ENCODE measurements at regions not wholly inside any gene's neighbourhood (a gene's known extent, or its start where the extent isn't known, plus 50 kb on each side); places are given as distances from the start of the nearest gene placed in this dataset.

- DNase-seq (ENCODE audit: low spot score) = peak; percentile 27
- H3K4me2 ChIP-seq = peak overlapping the region; percentile 28
- no peak overlapping the region for H2AFZ ChIP-seq
- no peaks in the 10 kb centered on the region for H4K20me1 ChIP-seq (ENCODE audit: insufficient read depth, poor library complexity, severe bottlenecking)
- TF ChIP-seq EZH2phosphoT487 (IDR thresholded peaks at IDR 0.05; ENCODE audit: low read depth, severe bottlenecking, unreplicated experiment) (no peak), EZH2 (IDR thresholded peaks at IDR 0.05; ENCODE audit: borderline replicate concordance) (no peak), CTCF (IDR thresholded peaks at IDR 0.05; ENCODE audit: poor library complexity) (no peak)
- H3K9me2 ChIP-seq (replicated peaks; ENCODE audit: insufficient read depth) = no peaks in the 10 kb centered on the region
- H3K4me3 ChIP-seq = no peak overlapping the region
- H3K27me3 ChIP-seq = no peaks in the 10 kb centered on the region
- whole genome bisulfite sequencing (ENCODE audit: low lambda C conversion rate, missing lambda C conversion rate) = 15% methylated on average over 6 of the region's 6 CpGs
- H3K79me2 ChIP-seq = no peaks in the 10 kb centered on the region
- no peaks in the 10 kb centered on the region for H3K9me3 ChIP-seq (ENCODE audit: low read depth)
- peaks cover 8% of the 10 kb centered on the region for H3K4me1 ChIP-seq (ENCODE audit: insufficient read depth)
- peak overlapping the region; percentile 76 for H3K27ac ChIP-seq
- no peaks in the 10 kb centered on the region for H3K36me3 ChIP-seq (replicated peaks; ENCODE audit: insufficient read depth, low read depth)
These were observed 72.9 kb downstream of the C1QL2 start for GRCh38 chr2:119085613-119086012.

GRCh38 chr2:119083416-119083815 lies 75.1 kb downstream of the C1QL2 start:
- WGBS (ENCODE audit: low lambda C conversion rate, missing lambda C conversion rate) = 92% methylated on average over 7 of the region's 7 CpGs
- no peaks in the 10 kb centered on the region for H3K9me2 ChIP-seq (replicated peaks; ENCODE audit: insufficient read depth)
- no peaks in the 10 kb centered on the region for H4K20me1 ChIP-seq (ENCODE audit: insufficient read depth, poor library complexity, severe bottlenecking)
- H3K79me2 ChIP-seq = no peaks in the 10 kb centered on the region
- H3K4me1 ChIP-seq (ENCODE audit: insufficient read depth) = peaks cover 8% of the 10 kb centered on the region
- H3K36me3 ChIP-seq (replicated peaks; ENCODE audit: insufficient read depth, low read depth) = no peaks in the 10 kb centered on the region
- no peaks in the 10 kb centered on the region for H3K27me3 ChIP-seq
- no peak overlapping the region for H2AFZ ChIP-seq
- H3K4me3 ChIP-seq = no peak overlapping the region
- DNase-seq (ENCODE audit: low spot score) = no peak
- H3K27ac ChIP-seq = no peak overlapping the region
- no peak overlapping the region for H3K4me2 ChIP-seq
- H3K9me3 ChIP-seq (ENCODE audit: low read depth) = no peaks in the 10 kb centered on the region
- TF ChIP-seq CTCF (IDR thresholded peaks at IDR 0.05; ENCODE audit: poor library complexity) (no peak), EZH2 (IDR thresholded peaks at IDR 0.05; ENCODE audit: borderline replicate concordance) (no peak), EZH2phosphoT487 (IDR thresholded peaks at IDR 0.05; ENCODE audit: low read depth, severe bottlenecking, unreplicated experiment) (no peak)

- Histone ChIP-seq H3K27ac (no peak overlapping the region), H3K4me3 (no peak overlapping the region), H2AFZ (no peak overlapping the region), H3K4me2 (no peak overlapping the region), H3K79me2 (no peaks in the 10 kb centered on the region), H3K9me3 (ENCODE audit: low read depth) (no peaks in the 10 kb centered on the region), H3K9me2 (replicated peaks; ENCODE audit: insufficient read depth) (no peaks in the 10 kb centered on the region), H4K20me1 (ENCODE audit: insufficient read depth, poor library complexity, severe bottlenecking) (no peaks in the 10 kb centered on the region), H3K27me3 (no peaks in the 10 kb centered on the region), H3K36me3 (replicated peaks; ENCODE audit: insufficient read depth, low read depth) (no peaks in the 10 kb centered on the region), H3K4me1 (ENCODE audit: insufficient read depth) (peaks cover 8% of the 10 kb centered on the region)
- DNase-seq (ENCODE audit: low spot score) = no peak
- TF ChIP-seq EZH2 (IDR thresholded peaks at IDR 0.05; ENCODE audit: borderline replicate concordance) = no peak
- TF ChIP-seq EZH2phosphoT487 (IDR thresholded peaks at IDR 0.05; ENCODE audit: low read depth, severe bottlenecking, unreplicated experiment) = no peak
- TF ChIP-seq CTCF (IDR thresholded peaks at IDR 0.05; ENCODE audit: poor library complexity) = no peak
- 87% methylated on average over 10 of the region's 10 CpGs for WGBS (ENCODE audit: low lambda C conversion rate, missing lambda C conversion rate)
These were observed 75.6 kb downstream of the C1QL2 start for GRCh38 chr2:119082821-119083400.
